ENCODE measurements at regions not wholly inside any gene's neighbourhood (a gene's known extent, or its start where the extent isn't known, plus 50 kb on each side); places are given as distances from the start of the nearest gene placed in this dataset.

- TF ChIP-seq POLR2A (IDR thresholded peaks at IDR 0.05; ENCODE audit: low read length) (no peak), GATA1 (IDR thresholded peaks at IDR 0.05; ENCODE audit: low read depth, low read length) (no peak)
Observed at GRCh38 chr11:93902921-93903320, 52.5 kb upstream of the VSTM5 start.
